DOHH2 (cell line): ENCODE measurements at regions not wholly inside any gene's neighbourhood (a gene's known extent, or its start where the extent isn't known, plus 50 kb on each side); places are given as distances from the start of the nearest gene placed in this dataset.

ENCODE experiments used
- CTCF ChIP-seq: fragments of 200-600 bp; sonication (generic); IDR thresholded peaks from one replicate; pipeline ENCODE4 v1.5.1; 2014; ENCODE audit warnings: antibody characterized with exemption, mild to moderate bottlenecking, low read depth, low read length; ENCODE audit not compliant: poor library complexity, severe bottlenecking
- EZH2phosphoT487 ChIP-seq: fragments of 200-600 bp; sonication (generic); IDR thresholded peaks from 2 replicates; pipeline ENCODE4 v1.6.1; 2017; ENCODE audit warnings: borderline replicate concordance, mild to moderate bottlenecking, antibody characterized with exemption, low read length, moderate library complexity, mixed read lengths

GRCh38 chr4:64829749-64830148 is 420.5 kb upstream of the TECRL start:
- no peak for TF ChIP-seq CTCF
- no peak for TF ChIP-seq EZH2phosphoT487
